ENCODE measurements at regions not wholly inside any gene's neighbourhood (a gene's known extent, or its start where the extent isn't known, plus 50 kb on each side); places are given as distances from the start of the nearest gene placed in this dataset.

DNA sequence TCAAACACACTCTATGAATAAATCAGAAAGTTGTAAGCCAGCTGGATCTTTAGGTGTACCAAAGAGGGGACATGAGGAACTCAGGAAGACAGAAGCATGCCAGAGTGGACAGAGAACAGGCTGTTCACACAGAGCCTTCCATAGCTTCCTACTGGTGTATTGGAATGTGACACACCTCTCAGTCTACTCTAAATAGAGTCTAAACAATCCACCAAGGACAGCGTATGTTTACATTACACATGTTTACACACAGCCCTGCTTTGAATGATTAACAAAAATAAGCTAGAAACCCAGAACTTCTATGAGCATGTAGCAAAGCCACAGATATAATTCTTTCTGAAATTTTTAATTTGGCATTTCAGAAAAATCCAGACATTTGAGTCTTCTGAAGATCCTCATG is 1279.0 kb upstream of the CDH8 start:
- WGBS (ENCODE audit: insufficient coverage, insufficient replicate concordance, low lambda C conversion rate, missing lambda C conversion rate): 95% methylated on average over 1 of the region's 1 CpG
- in situ Hi-C loops (cut with MboI): no loop called here
- CTCF ChIA-PET: interaction anchor here (1.5 kb wide), 1 partner anchor 25 kb away, joined by 3 read pairs; no protein-coding TSS in a partner anchor

More for the DNA sequence above, 1279.0 kb upstream of the CDH8 start:
- FAIRE-seq (no peak), DNase-seq (ENCODE audit: low read depth, low spot score) (no peak), ATAC-seq (no peak)
- no peak for TF ChIP-seq STAT3 (IDR thresholded peaks at IDR 0.05; ENCODE audit: low read depth, low read length)
- no peak for TF ChIP-seq BHLHE40 (IDR thresholded peaks at IDR 0.05; ENCODE audit: borderline replicate concordance in 1 of 2, low read depth in 2 of 2, low read length in 1 of 2)
- TF ChIP-seq ZSCAN29 (IDR thresholded peaks at IDR 0.05): no peak
- TF ChIP-seq ZZZ3 (IDR thresholded peaks at IDR 0.05; ENCODE audit: control insufficient read depth, insufficient read length, low read depth): no peak
- no peak for TF ChIP-seq USF2 (IDR thresholded peaks at IDR 0.05; ENCODE audit: borderline replicate concordance, low read depth, low read length)
- TF ChIP-seq STAT1 (conservative IDR thresholded peaks at IDR 0.05): no peak
- TF ChIP-seq MYB (IDR thresholded peaks at IDR 0.05; ENCODE audit: borderline replicate concordance, low read depth, low read length): no peak
- no peak for TF ChIP-seq TAF1 (IDR thresholded peaks at IDR 0.05; ENCODE audit: borderline replicate concordance, low read depth, low read length)
- TF ChIP-seq SPI1 (IDR thresholded peaks at IDR 0.05; ENCODE audit: borderline replicate concordance, insufficient read depth, low read depth, low read length): no peak
- no peak for TF ChIP-seq MTA2 (IDR thresholded peaks at IDR 0.05; ENCODE audit: low read depth)
- TF ChIP-seq TCF3 (IDR thresholded peaks at IDR 0.05; ENCODE audit: borderline replicate concordance, insufficient read depth, low read depth, low read length): no peak
- no peak for TF ChIP-seq FOS (IDR thresholded peaks at IDR 0.05; ENCODE audit: borderline replicate concordance, extremely low read depth, insufficient read length)
- no peak for TF ChIP-seq HCFC1 (IDR thresholded peaks at IDR 0.05; ENCODE audit: low read length)
- no peak for TF ChIP-seq MAX (IDR thresholded peaks at IDR 0.05; ENCODE audit: low read depth, low read length)
- no peak for TF ChIP-seq POU2F2 (IDR thresholded peaks at IDR 0.05; ENCODE audit: borderline replicate concordance, low read depth, low read length)
- no peak overlapping the region for H3K4me2 ChIP-seq (ENCODE audit: control insufficient read depth, insufficient read depth)
- H3K4me1 ChIP-seq (ENCODE audit: control insufficient read depth, insufficient read depth, low read length): no peaks in the 10 kb centered on the region
- ChIA-PET POLR2A (no interaction called here), RAD21 (ENCODE audit: unreplicated experiment) (interaction anchor here (1.2 kb wide), 1 partner anchor 31 kb away, joined by 3 read pairs; no protein-coding TSS in a partner anchor), SMC1A (ENCODE audit: uncharacterized antibody, unreplicated experiment) (interaction anchor here (1.1 kb wide), 1 partner anchor 18 kb away, joined by 3 read pairs; no protein-coding TSS in a partner anchor)
- BruUV-seq (replicated peaks): no TSS peak
- H3K9me3 ChIP-seq (replicated peaks; ENCODE audit: control insufficient read depth, insufficient read depth, low read length): no peaks in the 10 kb centered on the region
- H3K4me3 ChIP-seq: no peak overlapping the region
- H4K20me1 ChIP-seq (ENCODE audit: control insufficient read depth, insufficient read depth): no peaks in the 10 kb centered on the region
- no peak overlapping the region for H2AFZ ChIP-seq (ENCODE audit: control insufficient read depth, low read depth, low read length)
- H3K79me2 ChIP-seq (ENCODE audit: control insufficient read depth, insufficient read depth, low read length): no peaks in the 10 kb centered on the region
- no peaks in the 10 kb centered on the region for H3K36me3 ChIP-seq (ENCODE audit: control insufficient read depth in 2 of 2, insufficient read depth in 2 of 2, low read length in 1 of 2)
- H3K9ac ChIP-seq (ENCODE audit: control insufficient read depth, insufficient read depth, low read length): no peak overlapping the region
- intact Hi-C loops (cut with micrococcal nuclease; ENCODE audit: unreplicated experiment): no loop called here
- no peaks in the 10 kb centered on the region for H3K27me3 ChIP-seq (replicated peaks in 1 of 2; ENCODE audit: control insufficient read depth in 2 of 2, insufficient read depth in 2 of 2, low read length in 1 of 2)
- no peak overlapping the region for H3K27ac ChIP-seq (ENCODE audit: control insufficient read depth, insufficient read depth)
